Thyroid gland (tissue), 4 donors: ENCODE measurements at regions not wholly inside any gene's neighbourhood (a gene's known extent, or its start where the extent isn't known, plus 50 kb on each side); places are given as distances from the start of the nearest gene placed in this dataset.
A peak's percentile ranks its signal among the peaks of the same experiment; 100 is the strongest.

Experiments used
- DNase-seq, 2 donors: peaks; one replicate each; pipeline ENCODE4 v3.0.0-alpha.2; 2019
- H3K27ac ChIP-seq, 3 donors: fragments of 200-600 bp; sonication (generic); 1 replicate in 2 of 3; 2 replicates in 1 of 3; pipeline ENCODE4 v1.5.1; 2016 to 2019; ENCODE audit warnings: mild to moderate bottlenecking in 1 of 3, moderate library complexity in 1 of 3
- H3K27me3 ChIP-seq: fragments of 200-600 bp; sonication (generic); one replicate; pipeline ENCODE4 v1.5.1; 2019
- H3K36me3 ChIP-seq, 2 donors: fragments of 200-600 bp; sonication (generic); one replicate each; pipeline ENCODE4 v1.5.1; 2016 to 2019
- H3K4me1 ChIP-seq, 2 donors: fragments of 200-600 bp; sonication (generic); one replicate each; pipeline ENCODE4 v1.5.1; 2017 to 2019
- H3K4me3 ChIP-seq, 3 donors: fragments of 200-600 bp; sonication (generic); replicated peaks in 1 of 3; 1 replicate in 2 of 3; 2 replicates in 1 of 3; pipeline ENCODE4 v1.5.1; 2016; ENCODE audit warnings: mild to moderate bottlenecking in 1 of 3
- H3K9me3 ChIP-seq: fragments of 200-600 bp; sonication (generic); one replicate; pipeline ENCODE4 v1.5.1; 2017
- POLR2A ChIP-seq, 2 donors: fragments of 450-650 bp; IDR thresholded peaks; one replicate each; pipeline ENCODE4 v1.6.1; 2017; ENCODE audit warnings: antibody characterized with exemption in 2 of 2, mild to moderate bottlenecking in 2 of 2, moderate library complexity in 1 of 2
- WGBS, 2 donors: methylation state at CpG; one replicate each; pipeline ENCODE4 v1.1.5; 2017; 5-methylcytosine and 5-hydroxymethylcytosine counted together
- intact Hi-C: fragments of 100-400 bp; cut with DNase I; formaldehyde crosslinking; loops from one replicate; pipeline ENCODE4 v1.15.1; 2023
- TF ChIP-seq, protein P1 (sequence below), 6 experiments: fragments of 200-600 bp in 3 of 6; fragments of 450-650 bp in 3 of 6; sonication (generic) in 3 of 6; IDR thresholded peaks; one replicate each; pipeline ENCODE4 v1.5.1; 2016 to 2019; ENCODE audit warnings: antibody characterized with exemption in 6 of 6, mild to moderate bottlenecking in 2 of 6, inconsistent platforms in 1 of 6, moderate library complexity in 1 of 6

DNA sequence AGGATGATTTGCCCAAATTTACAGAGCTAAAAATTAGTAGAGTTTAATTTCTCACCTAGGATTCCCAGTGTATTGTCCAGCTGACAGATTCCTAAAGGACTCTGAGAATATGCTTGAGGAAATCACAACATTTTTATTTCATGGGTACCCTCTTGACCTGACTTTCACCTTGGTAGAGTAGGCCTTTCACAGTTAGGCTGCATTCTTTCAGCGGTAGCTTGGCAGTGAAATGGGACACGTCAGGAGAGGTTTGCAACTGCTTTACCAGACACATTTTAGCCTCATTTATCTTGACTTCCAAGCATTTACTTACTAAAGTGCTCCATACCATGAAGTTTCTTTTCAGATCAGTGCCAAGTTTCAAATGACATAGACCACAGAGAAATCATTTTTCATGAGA, 937.9 kb upstream of the LRRTM1 start:
- intact Hi-C loops, result no loop called here
- no peak overlapping the region for H3K4me3 ChIP-seq
- no peaks in the 10 kb centered on the region for H3K4me1 ChIP-seq
- 22 to 27% methylated on average over 2 of the region's 2 CpGs for WGBS, 2 donors
- no peaks in the 10 kb centered on the region for H3K9me3 ChIP-seq
- TF ChIP-seq POLR2A (IDR thresholded peaks at IDR 0.05), result no peak
- TF ChIP-seq, protein P1, sequence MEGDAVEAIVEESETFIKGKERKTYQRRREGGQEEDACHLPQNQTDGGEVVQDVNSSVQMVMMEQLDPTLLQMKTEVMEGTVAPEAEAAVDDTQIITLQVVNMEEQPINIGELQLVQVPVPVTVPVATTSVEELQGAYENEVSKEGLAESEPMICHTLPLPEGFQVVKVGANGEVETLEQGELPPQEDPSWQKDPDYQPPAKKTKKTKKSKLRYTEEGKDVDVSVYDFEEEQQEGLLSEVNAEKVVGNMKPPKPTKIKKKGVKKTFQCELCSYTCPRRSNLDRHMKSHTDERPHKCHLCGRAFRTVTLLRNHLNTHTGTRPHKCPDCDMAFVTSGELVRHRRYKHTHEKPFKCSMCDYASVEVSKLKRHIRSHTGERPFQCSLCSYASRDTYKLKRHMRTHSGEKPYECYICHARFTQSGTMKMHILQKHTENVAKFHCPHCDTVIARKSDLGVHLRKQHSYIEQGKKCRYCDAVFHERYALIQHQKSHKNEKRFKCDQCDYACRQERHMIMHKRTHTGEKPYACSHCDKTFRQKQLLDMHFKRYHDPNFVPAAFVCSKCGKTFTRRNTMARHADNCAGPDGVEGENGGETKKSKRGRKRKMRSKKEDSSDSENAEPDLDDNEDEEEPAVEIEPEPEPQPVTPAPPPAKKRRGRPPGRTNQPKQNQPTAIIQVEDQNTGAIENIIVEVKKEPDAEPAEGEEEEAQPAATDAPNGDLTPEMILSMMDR (IDR thresholded peaks at IDR 0.05), result no peak
- no peak overlapping the region for H3K27ac ChIP-seq
- H3K36me3 ChIP-seq, result no peaks in the 10 kb centered on the region
- DNase-seq, result peak; percentile 37 to 50
- H3K27me3 ChIP-seq, result no peaks in the 10 kb centered on the region

DNA sequence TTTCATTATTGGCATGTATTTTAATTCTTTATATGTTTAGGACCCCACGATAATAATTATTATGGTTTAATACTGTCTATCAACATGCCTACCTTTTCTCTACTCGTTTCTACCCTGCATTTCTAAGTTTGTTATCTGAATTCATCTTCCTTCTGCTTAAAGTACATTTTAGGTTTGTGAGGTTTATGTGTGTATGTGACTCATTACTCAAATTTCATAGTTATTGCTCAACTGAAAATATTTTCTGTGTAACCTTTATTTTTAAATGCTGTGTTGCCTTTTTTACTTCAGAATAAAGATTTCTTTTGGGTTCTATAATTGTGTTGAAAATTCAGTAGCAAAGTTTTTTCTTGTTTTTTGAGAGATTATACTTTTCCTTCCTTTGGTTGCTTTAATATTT, 933.9 kb upstream of the LRRTM1 start:
- Histone ChIP-seq H3K4me3 (no peak overlapping the region), H3K27ac (no peak overlapping the region), H3K4me1 (no peaks in the 10 kb centered on the region), H3K36me3 (no peaks in the 10 kb centered on the region), H3K27me3 (no peaks in the 10 kb centered on the region), H3K9me3 (no peaks in the 10 kb centered on the region)
- 68 to 71% methylated on average over 2 of the region's 2 CpGs for WGBS, 2 donors
- no peak for DNase-seq
- intact Hi-C loops, result no loop called here
- TF ChIP-seq, protein P1 (IDR thresholded peaks at IDR 0.05), result no peak
- TF ChIP-seq POLR2A (IDR thresholded peaks at IDR 0.05), result no peak

DNA sequence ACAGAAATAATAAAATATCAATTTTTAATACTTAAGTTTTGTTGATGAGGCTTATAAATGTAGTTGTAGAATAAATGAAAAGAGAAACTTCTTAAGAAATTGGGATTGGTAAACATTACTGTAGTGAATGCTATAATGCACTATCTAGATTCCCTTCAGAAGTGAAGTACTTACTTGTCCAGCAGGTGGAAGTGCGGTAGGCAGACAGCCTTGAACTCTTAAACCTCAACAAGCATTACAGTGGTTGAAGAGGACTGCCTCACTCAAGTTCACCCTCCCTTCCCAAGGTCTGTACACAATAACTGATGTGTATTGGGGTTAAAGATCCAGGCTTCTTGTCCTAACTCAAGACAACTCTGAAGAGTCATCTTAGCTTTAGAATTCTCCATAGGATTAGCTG, 931.0 kb upstream of the LRRTM1 start:
- WGBS, 2 donors, result 42 to 46% methylated on average over 1 of the region's 1 CpG

DNA sequence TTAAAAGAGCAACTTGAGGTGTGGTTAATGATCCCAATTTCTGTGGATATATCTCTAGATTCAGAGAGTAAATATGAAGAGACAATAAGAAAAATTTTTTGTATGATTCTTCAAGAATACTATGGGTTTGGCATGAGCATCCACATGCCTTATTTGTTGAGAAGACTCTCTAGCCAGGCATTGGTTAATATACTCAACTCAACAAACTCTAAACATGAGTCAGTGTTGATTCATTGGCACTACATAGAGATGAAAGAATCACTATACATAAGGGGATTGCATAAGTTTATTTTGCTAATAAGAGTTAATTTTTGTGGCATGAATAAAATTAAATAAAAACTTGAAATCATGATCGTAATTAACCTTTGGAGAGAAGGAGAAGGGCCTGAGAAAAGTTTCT, 930.2 kb upstream of the LRRTM1 start:
- intact Hi-C loops, result no loop called here
- H3K4me3 ChIP-seq, result no peak overlapping the region
- DNase-seq, result no peak
- no peaks in the 10 kb centered on the region for H3K36me3 ChIP-seq
- no peak overlapping the region for H3K27ac ChIP-seq
- 87 to 88% methylated on average over 1 of the region's 1 CpG for WGBS, 2 donors
- TF ChIP-seq, protein P1 (IDR thresholded peaks at IDR 0.05), result no peak
- TF ChIP-seq POLR2A (IDR thresholded peaks at IDR 0.05), result no peak
- H3K4me1 ChIP-seq, result no peaks in the 10 kb centered on the region
- H3K27me3 ChIP-seq, result no peaks in the 10 kb centered on the region
- H3K9me3 ChIP-seq, result no peaks in the 10 kb centered on the region

More for the DNA sequence above, 931.0 kb upstream of the LRRTM1 start:
- Histone ChIP-seq H3K27ac (no peak overlapping the region), H3K4me1 (no peaks in the 10 kb centered on the region), H3K36me3 (no peaks in the 10 kb centered on the region), H3K9me3 (no peaks in the 10 kb centered on the region), H3K4me3 (no peak overlapping the region), H3K27me3 (no peaks in the 10 kb centered on the region)
- DNase-seq, result no peak
- TF ChIP-seq, protein P1 (IDR thresholded peaks at IDR 0.05), result no peak
- no peak for TF ChIP-seq POLR2A (IDR thresholded peaks at IDR 0.05)
- intact Hi-C loops, result no loop called here

DNA sequence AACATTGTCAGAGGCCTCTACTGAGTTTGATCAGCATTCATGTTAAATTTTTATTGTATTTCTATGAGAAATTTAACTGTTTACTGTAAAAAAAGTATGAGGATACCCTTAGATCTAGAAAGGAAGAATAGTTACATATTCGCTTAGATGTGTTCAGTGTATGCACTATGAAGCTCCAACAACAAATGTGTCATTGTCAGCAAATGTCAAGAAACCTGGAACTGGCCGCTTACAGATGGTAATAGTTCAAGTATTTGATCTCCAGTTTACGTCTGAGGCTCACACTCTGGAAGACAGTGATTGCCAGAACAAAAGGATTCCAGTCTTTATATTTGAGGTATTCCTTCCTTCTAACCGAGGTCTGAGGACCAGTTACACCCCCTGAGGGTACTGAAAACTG, 921.2 kb upstream of the LRRTM1 start:
- H3K36me3 ChIP-seq, result no peaks in the 10 kb centered on the region
- no peaks in the 10 kb centered on the region for H3K27me3 ChIP-seq
- TF ChIP-seq, protein P1 (IDR thresholded peaks at IDR 0.05), result no peak
- no peak for TF ChIP-seq POLR2A (IDR thresholded peaks at IDR 0.05)
- H3K9me3 ChIP-seq, result no peaks in the 10 kb centered on the region
- H3K4me3 ChIP-seq, result no peak overlapping the region
- no peak overlapping the region for H3K27ac ChIP-seq
- no peak for DNase-seq
- WGBS, 2 donors, result 61 to 64% methylated on average over 4 of the region's 4 CpGs
- no peaks in the 10 kb centered on the region for H3K4me1 ChIP-seq
- intact Hi-C loops, result no loop called here
